Fibroblast of skin of abdomen (primary cell): ENCODE measurements at regions not wholly inside any gene's neighbourhood (a gene's known extent, or its start where the extent isn't known, plus 50 kb on each side); places are given as distances from the start of the nearest gene placed in this dataset.

Source experiments
- DNase-seq: peaks from one replicate; pipeline ENCODE4 v3.0.0-alpha.2; 2013

DNA sequence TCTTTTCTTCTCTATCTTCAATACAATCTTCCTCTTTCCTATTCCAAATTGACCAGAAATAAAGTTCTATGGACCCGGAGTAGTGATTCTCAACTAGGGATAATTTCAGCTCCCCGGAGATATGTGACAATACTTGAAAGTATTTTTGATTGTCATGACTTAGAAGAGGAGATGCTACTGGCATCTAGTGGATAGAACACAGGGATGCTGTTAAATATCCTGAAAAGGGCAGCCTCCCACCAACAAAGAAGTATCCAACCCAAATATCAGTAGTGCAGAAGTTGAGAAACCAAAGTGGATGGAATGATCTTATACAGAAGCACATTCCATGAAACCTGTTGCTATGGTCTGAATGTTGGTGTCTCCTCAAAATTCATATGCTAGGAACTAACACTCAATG lies 65.7 kb upstream of the NDST3 start:
- no peak for DNase-seq

DNA sequence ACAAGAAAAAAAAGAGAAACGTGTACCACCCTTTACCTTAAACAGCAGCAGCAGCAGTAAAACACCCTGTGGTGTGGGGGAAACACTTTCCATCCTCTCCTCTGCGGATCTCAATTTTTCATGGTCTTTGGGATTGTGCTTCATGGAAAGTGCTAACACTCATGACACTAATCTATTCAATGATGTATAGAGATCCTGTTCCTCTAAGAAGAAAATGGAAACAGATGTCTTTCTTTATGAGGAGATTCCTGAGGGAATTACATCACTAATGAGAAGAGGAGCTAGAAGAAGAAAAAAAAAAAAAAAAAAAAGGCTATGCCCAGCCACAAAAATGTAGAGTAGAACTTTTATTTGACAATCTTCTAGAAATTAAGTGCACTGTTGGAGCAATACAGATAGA lies 62.9 kb upstream of the NDST3 start:
- peak; percentile 93 for DNase-seq

DNA sequence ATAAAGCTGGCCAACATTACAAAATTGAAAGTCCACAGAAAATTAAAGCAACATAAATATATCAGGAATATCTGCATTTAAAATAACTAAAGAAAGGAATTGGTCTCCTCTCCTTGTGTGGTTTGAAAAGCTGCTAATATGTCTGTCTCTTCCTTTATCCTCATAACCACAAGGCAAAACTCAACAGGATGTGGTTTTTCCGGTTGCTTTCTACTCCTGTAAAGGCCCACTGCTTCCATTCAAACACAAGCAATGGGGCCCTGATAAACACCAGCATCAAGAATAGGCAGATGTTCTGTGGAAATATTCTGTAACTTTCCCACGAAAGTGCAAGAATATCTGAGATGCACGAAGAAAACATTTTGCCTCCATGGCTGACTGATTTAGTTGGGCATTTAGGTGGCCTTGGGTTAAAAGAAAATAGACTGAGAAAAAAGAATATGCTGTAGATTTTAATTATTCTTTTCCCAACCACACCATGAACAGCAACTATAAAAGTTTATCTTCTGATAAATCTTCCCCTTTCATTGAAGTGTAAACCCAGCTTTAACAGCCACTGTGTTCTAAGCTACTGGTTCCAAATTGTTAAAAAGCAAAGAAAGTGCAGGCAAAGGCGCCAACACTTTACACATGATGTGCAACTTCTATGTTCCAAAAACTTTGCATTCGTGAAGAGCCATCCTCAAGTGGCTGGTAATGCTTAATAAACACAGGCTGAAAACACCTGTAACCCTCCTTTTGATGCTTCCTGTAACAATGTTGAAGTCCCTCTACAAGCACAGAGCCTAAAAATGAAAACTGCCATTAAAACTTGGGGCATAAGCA lies 50.5 kb upstream of the NDST3 start:
- peak; percentile 65 for DNase-seq

DNA sequence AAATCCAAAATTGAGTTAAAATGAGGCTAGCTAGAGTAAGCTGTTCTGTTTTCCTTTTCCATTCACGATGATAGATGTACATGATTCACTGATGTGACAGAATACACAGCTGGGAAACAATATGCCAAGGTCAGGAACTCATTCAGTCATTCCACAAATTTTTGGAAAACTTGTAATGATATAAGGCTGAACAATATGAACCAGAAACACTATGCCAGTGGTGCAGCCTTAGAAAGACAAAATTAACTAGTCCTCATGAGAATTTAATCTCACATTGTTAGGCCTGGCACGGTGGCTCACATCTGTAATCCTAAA lies 50.0 kb upstream of the NDST3 start:
- peak; percentile 51 for DNase-seq
